ENCODE measurements at regions not wholly inside any gene's neighbourhood (a gene's known extent, or its start where the extent isn't known, plus 50 kb on each side); places are given as distances from the start of the nearest gene placed in this dataset.
A peak's percentile ranks its signal among the peaks of the same experiment; 100 is the strongest.

DNA sequence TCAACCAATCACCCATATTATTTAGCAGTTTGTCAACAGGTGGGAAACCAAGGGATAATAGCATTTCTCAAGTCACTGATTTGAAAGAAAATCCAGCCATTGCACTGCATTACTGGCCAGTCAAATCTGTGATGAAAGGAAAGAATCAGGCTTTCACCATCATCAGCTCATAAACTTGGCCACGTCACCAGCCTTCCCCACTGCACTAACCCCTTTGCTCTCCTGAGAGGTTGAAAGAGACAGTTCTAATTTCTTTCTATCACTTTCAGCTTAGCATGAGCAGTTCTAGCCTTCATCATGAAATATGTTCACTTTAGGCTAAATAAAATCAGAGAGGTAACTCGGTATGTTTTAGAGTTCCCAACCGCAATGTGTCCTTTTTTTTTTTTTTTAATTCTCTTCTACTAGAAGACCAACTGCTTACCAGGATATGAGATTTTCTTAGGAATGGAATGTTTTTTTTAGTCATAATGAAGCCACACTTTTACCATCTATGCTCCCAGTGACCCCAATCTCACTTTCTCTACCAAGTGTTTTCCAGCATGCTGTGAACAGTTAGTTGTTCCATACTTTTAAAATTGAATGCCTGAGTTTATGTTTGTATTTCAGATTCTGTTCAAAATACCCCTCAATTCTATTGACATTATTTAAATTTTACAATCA lies 55.7 kb upstream of the SLC7A11 start:
- TF ChIP-seq, protein P1, sequence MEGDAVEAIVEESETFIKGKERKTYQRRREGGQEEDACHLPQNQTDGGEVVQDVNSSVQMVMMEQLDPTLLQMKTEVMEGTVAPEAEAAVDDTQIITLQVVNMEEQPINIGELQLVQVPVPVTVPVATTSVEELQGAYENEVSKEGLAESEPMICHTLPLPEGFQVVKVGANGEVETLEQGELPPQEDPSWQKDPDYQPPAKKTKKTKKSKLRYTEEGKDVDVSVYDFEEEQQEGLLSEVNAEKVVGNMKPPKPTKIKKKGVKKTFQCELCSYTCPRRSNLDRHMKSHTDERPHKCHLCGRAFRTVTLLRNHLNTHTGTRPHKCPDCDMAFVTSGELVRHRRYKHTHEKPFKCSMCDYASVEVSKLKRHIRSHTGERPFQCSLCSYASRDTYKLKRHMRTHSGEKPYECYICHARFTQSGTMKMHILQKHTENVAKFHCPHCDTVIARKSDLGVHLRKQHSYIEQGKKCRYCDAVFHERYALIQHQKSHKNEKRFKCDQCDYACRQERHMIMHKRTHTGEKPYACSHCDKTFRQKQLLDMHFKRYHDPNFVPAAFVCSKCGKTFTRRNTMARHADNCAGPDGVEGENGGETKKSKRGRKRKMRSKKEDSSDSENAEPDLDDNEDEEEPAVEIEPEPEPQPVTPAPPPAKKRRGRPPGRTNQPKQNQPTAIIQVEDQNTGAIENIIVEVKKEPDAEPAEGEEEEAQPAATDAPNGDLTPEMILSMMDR (conservative IDR thresholded peaks at IDR 0.05; ENCODE audit: control insufficient read depth, insufficient read depth, low read depth, low read length), result no peak
- DNase-seq (ENCODE audit: low read depth), result peak; percentile 2
- no peak overlapping the region for H3K4me3 ChIP-seq (ENCODE audit: control insufficient read depth, low read depth, low read length)

DNA sequence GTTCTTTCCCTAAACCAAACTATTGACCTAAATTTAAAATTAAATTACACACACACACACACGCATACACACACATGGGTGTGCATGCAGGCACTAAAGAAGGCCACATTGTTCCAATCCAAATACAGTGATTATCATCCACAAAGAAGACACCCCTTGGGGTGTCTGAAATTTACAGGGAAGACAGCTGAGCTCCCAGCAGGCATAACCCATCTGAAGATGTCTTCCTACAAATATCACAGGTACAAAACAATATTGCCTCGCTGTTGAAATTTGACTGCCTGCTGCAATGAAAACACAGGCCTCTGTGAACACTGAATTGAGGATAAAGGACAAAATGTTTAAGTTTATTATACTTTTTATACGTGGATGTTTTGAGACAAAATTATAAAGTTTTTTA lies 50.2 kb upstream of the SLC7A11 start:
- no peak overlapping the region for H3K4me3 ChIP-seq (ENCODE audit: control insufficient read depth, low read depth, low read length)
- TF ChIP-seq, protein P1 (conservative IDR thresholded peaks at IDR 0.05; ENCODE audit: control insufficient read depth, insufficient read depth, low read depth, low read length), result no peak
- no peak for DNase-seq (ENCODE audit: low read depth)

Measured in fibroblast of mammary gland (primary cell).